IMR-90 (cell line): ENCODE measurements at regions not wholly inside any gene's neighbourhood (a gene's known extent, or its start where the extent isn't known, plus 50 kb on each side); places are given as distances from the start of the nearest gene placed in this dataset.

Experiments used
- ATAC-seq: fragments of 200-7000 bp; cut with Tn5 transposase; 2 replicates; pipeline ENCODE4 v1.9.1; 2020; ENCODE audit warnings: low read depth, mild to moderate bottlenecking, moderate library complexity
- BruUV-seq: library from RNA; stranded (reverse); fragments of 400-500 nt; replicated peaks from 2 replicates; lab custom pipeline; 2021; lab: Mats Ljungman, UMichigan
- CTCF ChIA-PET: fragments of 300-600 bp; formaldehyde crosslinking; extraction: SDS; loops from one replicate; lab custom pipeline; 2021; ENCODE audit warnings: antibody characterized with exemption; lab: Yijun Ruan, JAX
- POLR2A ChIA-PET: fragments of 300-600 bp; sonication (Branson Sonifier 250); formaldehyde crosslinking; loops from one replicate; lab custom pipeline; 2022; ENCODE audit warnings: antibody characterized with exemption; ENCODE audit not compliant: unreplicated experiment; lab: Charles Lee
- DNase-seq: peaks from one replicate; pipeline ENCODE4 v3.0.0; 2013
- H2AFZ ChIP-seq: replicated peaks from 2 replicates; pipeline ENCODE3; 2013; ENCODE audit warnings: low read length, mild to moderate bottlenecking; ENCODE audit not compliant: poor library complexity
- H2AK5ac ChIP-seq: 2 replicates; pipeline ENCODE4 v1.6.1; 2013; ENCODE audit warnings: low read depth, low read length, inconsistent platforms
- H2AK9ac ChIP-seq: replicated peaks from 2 replicates; pipeline ENCODE3; 2013; ENCODE audit warnings: mild to moderate bottlenecking, low read depth, low read length, moderate library complexity; ENCODE audit not compliant: poor library complexity
- H2BK120ac ChIP-seq: 2 replicates; pipeline ENCODE4 v1.6.1; 2013; ENCODE audit warnings: low read depth, low read length, inconsistent platforms
- H2BK15ac ChIP-seq: 3 replicates; pipeline ENCODE4 v1.6.1; 2013; ENCODE audit warnings: low read depth, low read length, inconsistent platforms
- H2BK20ac ChIP-seq: 2 replicates; pipeline ENCODE4 v1.6.1; 2013; ENCODE audit warnings: low read depth, mild to moderate bottlenecking, inconsistent platforms, low read length, moderate library complexity
- H2BK5ac ChIP-seq: 2 replicates; pipeline ENCODE4 v1.6.1; 2013; ENCODE audit warnings: mild to moderate bottlenecking, low read depth, low read length, inconsistent platforms; ENCODE audit not compliant: poor library complexity, severe bottlenecking
- H3K14ac ChIP-seq: replicated peaks from 2 replicates; pipeline ENCODE4 v1.6.1; 2013; ENCODE audit warnings: low read depth, low read length, inconsistent platforms
- H3K18ac ChIP-seq: 2 replicates; pipeline ENCODE4 v1.6.1; 2013; ENCODE audit warnings: low read depth, low read length, control low read depth
- H3K23ac ChIP-seq: 2 replicates; pipeline ENCODE4 v1.6.1; 2013; ENCODE audit warnings: low read depth, low read length, inconsistent platforms
- H3K27ac ChIP-seq: 2 replicates; pipeline ENCODE4 v1.5.1; 2013; ENCODE audit warnings: mild to moderate bottlenecking, control low read depth, low read length; ENCODE audit not compliant: insufficient read depth
- H3K27me3 ChIP-seq: 2 replicates; pipeline ENCODE4 v1.6.1; 2013; ENCODE audit warnings: low read length; ENCODE audit not compliant: control insufficient read depth, insufficient read depth
- H3K36me3 ChIP-seq: 2 replicates; pipeline ENCODE4 v1.6.1; 2013; ENCODE audit warnings: low read length, mixed read lengths; ENCODE audit not compliant: control insufficient read depth, insufficient read depth
- H3K4ac ChIP-seq: 2 replicates; pipeline ENCODE4 v1.6.1; 2013; ENCODE audit warnings: low read depth, low read length, inconsistent platforms
- H3K4me1 ChIP-seq: 2 replicates; pipeline ENCODE4 v1.6.1; 2013; ENCODE audit warnings: low read length, mixed read lengths; ENCODE audit not compliant: control insufficient read depth, insufficient read depth
- H3K4me2 ChIP-seq: 2 replicates; pipeline ENCODE4 v1.6.1; 2013; ENCODE audit warnings: low read depth, mild to moderate bottlenecking, control low read depth, low read length, moderate library complexity
- H3K4me3 ChIP-seq: 2 replicates; pipeline ENCODE4 v1.5.1; 2013; ENCODE audit warnings: low read depth, mild to moderate bottlenecking, control low read depth, low read length, moderate library complexity; ENCODE audit not compliant: insufficient read depth
- H3K56ac ChIP-seq: 2 replicates; pipeline ENCODE4 v1.6.1; 2013; ENCODE audit warnings: low read length, inconsistent platforms; ENCODE audit not compliant: insufficient read depth; ENCODE audit errors: extremely low read depth
- H3K79me1 ChIP-seq, 2 experiments: 2 replicates each; pipeline ENCODE4 v1.6.1; 2013; ENCODE audit warnings: low read length in 2 of 2, inconsistent platforms in 1 of 2, low read depth in 1 of 2
- H3K9ac ChIP-seq: 2 replicates; pipeline ENCODE4 v1.6.1; 2013; ENCODE audit warnings: low read depth, low read length, control low read depth
- H3K9me1 ChIP-seq: 2 replicates; pipeline ENCODE4 v1.6.1; 2013; ENCODE audit warnings: low read length, inconsistent platforms; ENCODE audit not compliant: insufficient read depth
- H3K9me3 ChIP-seq: 2 replicates; pipeline ENCODE4 v1.6.1; 2013; ENCODE audit warnings: low read length; ENCODE audit not compliant: control insufficient read depth, insufficient read depth
- H4K20me1 ChIP-seq: 2 replicates; pipeline ENCODE4 v1.6.1; 2013; ENCODE audit warnings: low read length, inconsistent platforms; ENCODE audit not compliant: insufficient read depth
- H4K5ac ChIP-seq: 2 replicates; pipeline ENCODE4 v1.6.1; 2013; ENCODE audit warnings: mild to moderate bottlenecking, low read depth, low read length, control low read depth
- H4K8ac ChIP-seq, 2 experiments: 2 replicates each; pipeline ENCODE4 v1.6.1; 2013; ENCODE audit warnings: low read depth in 2 of 2, low read length in 2 of 2, control low read depth in 1 of 2, inconsistent platforms in 1 of 2
- H4K91ac ChIP-seq: 2 replicates; pipeline ENCODE4 v1.6.1; 2013; ENCODE audit warnings: low read depth, low read length, inconsistent platforms; ENCODE audit not compliant: insufficient read depth
- BHLHE40 ChIP-seq: fragments of 150-350 bp; IDR thresholded peaks from 2 replicates; pipeline ENCODE4 v1.6.1; 2016; ENCODE audit warnings: mild to moderate bottlenecking, low read depth, low read length
- CEBPB ChIP-seq: IDR thresholded peaks from 2 replicates; pipeline ENCODE4 v1.6.1; 2012; ENCODE audit warnings: low read depth, low read length, improper control_type of control experiment
- CHD1 ChIP-seq: IDR thresholded peaks from 2 replicates; pipeline ENCODE4 v1.6.1; 2012; ENCODE audit warnings: low read depth, low read length, improper control_type of control experiment
- FOS ChIP-seq: fragments of 150-350 bp; IDR thresholded peaks from 2 replicates; pipeline ENCODE4 v1.6.1; 2016; ENCODE audit warnings: low read depth, low read length
- MAFK ChIP-seq: IDR thresholded peaks from 2 replicates; pipeline ENCODE4 v1.6.1; 2012; ENCODE audit warnings: low read depth, low read length, improper control_type of control experiment
- MAZ ChIP-seq: IDR thresholded peaks from 2 replicates; pipeline ENCODE4 v1.6.1; 2012; ENCODE audit warnings: low read depth, mild to moderate bottlenecking, low read length, improper control_type of control experiment, moderate library complexity, borderline replicate concordance
- MXI1 ChIP-seq: IDR thresholded peaks from 2 replicates; pipeline ENCODE4 v1.6.1; 2012; ENCODE audit warnings: low read depth, mild to moderate bottlenecking, low read length, moderate library complexity, borderline replicate concordance
- NFE2L2 ChIP-seq: fragments of 150-350 bp; IDR thresholded peaks from 2 replicates; pipeline ENCODE4 v1.6.1; 2016; ENCODE audit warnings: low read depth, mild to moderate bottlenecking, low read length
- POLR2A ChIP-seq: IDR thresholded peaks from 2 replicates; pipeline ENCODE4 v1.6.1; 2012; ENCODE audit warnings: mild to moderate bottlenecking, low read depth, low read length
- RAD21 ChIP-seq: IDR thresholded peaks from 2 replicates; pipeline ENCODE4 v1.6.1; 2012; ENCODE audit warnings: low read length, improper control_type of control experiment
- RCOR1 ChIP-seq: IDR thresholded peaks from 2 replicates; pipeline ENCODE4 v1.6.1; 2012; ENCODE audit warnings: mild to moderate bottlenecking, low read length, improper control_type of control experiment; ENCODE audit not compliant: insufficient replicate concordance
- RFX5 ChIP-seq: IDR thresholded peaks from 2 replicates; pipeline ENCODE4 v1.8.0; 2012; ENCODE audit warnings: low read depth, mild to moderate bottlenecking, low read length, moderate library complexity
- SMC3 ChIP-seq: fragments of 150-350 bp; IDR thresholded peaks from 2 replicates; pipeline ENCODE4 v1.6.1; 2016; ENCODE audit warnings: low read depth, mild to moderate bottlenecking, antibody characterized with exemption, low read length, moderate library complexity
- WGBS, 2 experiments: methylation state at CpG; one replicate each; pipeline versions ENCODE4 v1.1.5 to v1.1.7; 2013; ENCODE audit warnings: missing lambda C conversion rate in 2 of 2; ENCODE audit not compliant: insufficient read length in 1 of 2; ENCODE audit errors: extremely low coverage in 2 of 2; 5-methylcytosine and 5-hydroxymethylcytosine counted together
- dilution Hi-C: fragments of 300-500 bp; cut with HindIII; formaldehyde crosslinking; loops from one replicate; pipeline ENCODE4 v1.14.3; 2018; ENCODE audit warnings: low sequenced_read_pairs; ENCODE audit not compliant: unreplicated experiment
- in situ Hi-C: fragments of 300-500 bp; cut with MboI; formaldehyde crosslinking; loops from 3 replicates; pipeline ENCODE4 v1.14.3; 2019; ENCODE audit warnings: low sequenced_read_pairs, inconsistent platforms, mixed read lengths
- intact Hi-C: fragments of 100-400 bp; cut with micrococcal nuclease; formaldehyde crosslinking; loops from 2 replicates; pipeline ENCODE4 v1.10.0; 2022
- TF ChIP-seq, protein P1 (sequence below): fragments of 150-350 bp; IDR thresholded peaks from 2 replicates; pipeline ENCODE4 v1.6.1; 2016; ENCODE audit warnings: low read depth, mild to moderate bottlenecking, low read length, moderate library complexity, borderline replicate concordance
- TF ChIP-seq, protein P2 (sequence below): fragments of 150-350 bp; IDR thresholded peaks from 2 replicates; pipeline ENCODE4 v1.6.1; 2017; ENCODE audit warnings: mild to moderate bottlenecking, antibody characterized with exemption, low read length, low read depth
- TF ChIP-seq, protein P3 (sequence below): conservative IDR thresholded peaks from 2 replicates; pipeline ENCODE4 v1.5.1; 2012; ENCODE audit warnings: mild to moderate bottlenecking, low read depth, low read length, improper control_type of control experiment

DNA sequence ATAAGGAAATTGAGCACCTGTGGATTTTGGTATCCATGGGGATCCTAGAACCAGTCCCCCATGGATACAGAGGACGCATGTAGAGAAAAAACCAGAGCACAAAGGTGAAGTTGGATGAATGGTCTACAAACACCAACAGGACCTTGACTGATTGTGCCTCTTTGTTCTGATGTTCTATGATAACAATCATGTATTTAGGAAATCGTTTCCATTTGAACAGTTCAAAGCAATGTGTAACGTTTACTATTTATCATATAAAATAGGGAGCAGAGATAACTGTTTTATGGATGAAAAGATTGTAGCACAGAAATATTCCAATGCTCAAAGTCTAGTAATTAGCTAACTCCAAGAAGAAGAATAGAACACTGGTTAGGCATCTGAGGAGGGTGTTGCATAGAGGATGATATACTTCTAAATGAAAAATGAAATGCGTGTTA, 116.3 kb upstream of the FN1 start:
- H2BK5ac ChIP-seq = no peak overlapping the region
- H3K9me3 ChIP-seq = no peaks in the 10 kb centered on the region
- no peak overlapping the region for H3K4me3 ChIP-seq
- no peak overlapping the region for H4K91ac ChIP-seq
- H3K27ac ChIP-seq = no peak overlapping the region
- dilution Hi-C loops = no loop called here
- H4K5ac ChIP-seq = no peak overlapping the region
- H3K27me3 ChIP-seq = no peaks in the 10 kb centered on the region
- H3K23ac ChIP-seq = no peak overlapping the region
- no peak overlapping the region for H4K8ac ChIP-seq
- no peak overlapping the region for H2AK9ac ChIP-seq
- no peak overlapping the region for H3K4ac ChIP-seq
- H3K9me1 ChIP-seq = peaks cover 7% of the 10 kb centered on the region; the same call in 1 of the 2 replicates
- no peaks in the 10 kb centered on the region for H3K36me3 ChIP-seq
- H3K18ac ChIP-seq = no peak overlapping the region
- H3K4me1 ChIP-seq = peaks cover 13% of the 10 kb centered on the region; the same call in 1 of the 2 replicates
- H2BK120ac ChIP-seq = no peak overlapping the region; the same call in 1 of the 2 replicates
- WGBS, 2 experiments = no CpG with 5 or more reads among the region's 4 CpGs
- H3K4me2 ChIP-seq = no peak overlapping the region
- H2BK15ac ChIP-seq = no peak overlapping the region
- BruUV-seq = no TSS peak
- H3K14ac ChIP-seq = no peak overlapping the region
- ChIA-PET POLR2A (no interaction called here), CTCF (interaction anchor here (0.6 kb wide), 1 partner anchor 14 kb away, joined by 3 read pairs; no protein-coding TSS in a partner anchor)
- ATAC-seq (no peak), DNase-seq (no peak)
- H3K79me1 ChIP-seq = no peaks in the 10 kb centered on the region
- H2AK5ac ChIP-seq = no peak overlapping the region
- TF ChIP-seq CEBPB = no peak
- TF ChIP-seq FOS = no peak
- no peak for TF ChIP-seq SMC3
- TF ChIP-seq POLR2A = no peak
- TF ChIP-seq BHLHE40 = no peak
- TF ChIP-seq NFE2L2 = no peak
- TF ChIP-seq RFX5 = no peak
- no peak for TF ChIP-seq MXI1
- no peak for TF ChIP-seq CHD1
- no peak for TF ChIP-seq RAD21
- TF ChIP-seq, protein P1, sequence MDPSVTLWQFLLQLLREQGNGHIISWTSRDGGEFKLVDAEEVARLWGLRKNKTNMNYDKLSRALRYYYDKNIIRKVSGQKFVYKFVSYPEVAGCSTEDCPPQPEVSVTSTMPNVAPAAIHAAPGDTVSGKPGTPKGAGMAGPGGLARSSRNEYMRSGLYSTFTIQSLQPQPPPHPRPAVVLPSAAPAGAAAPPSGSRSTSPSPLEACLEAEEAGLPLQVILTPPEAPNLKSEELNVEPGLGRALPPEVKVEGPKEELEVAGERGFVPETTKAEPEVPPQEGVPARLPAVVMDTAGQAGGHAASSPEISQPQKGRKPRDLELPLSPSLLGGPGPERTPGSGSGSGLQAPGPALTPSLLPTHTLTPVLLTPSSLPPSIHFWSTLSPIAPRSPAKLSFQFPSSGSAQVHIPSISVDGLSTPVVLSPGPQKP = no peak
- TF ChIP-seq MAZ = no peak
- TF ChIP-seq MAFK = no peak
- no peak for TF ChIP-seq RCOR1
- TF ChIP-seq, protein P2, sequence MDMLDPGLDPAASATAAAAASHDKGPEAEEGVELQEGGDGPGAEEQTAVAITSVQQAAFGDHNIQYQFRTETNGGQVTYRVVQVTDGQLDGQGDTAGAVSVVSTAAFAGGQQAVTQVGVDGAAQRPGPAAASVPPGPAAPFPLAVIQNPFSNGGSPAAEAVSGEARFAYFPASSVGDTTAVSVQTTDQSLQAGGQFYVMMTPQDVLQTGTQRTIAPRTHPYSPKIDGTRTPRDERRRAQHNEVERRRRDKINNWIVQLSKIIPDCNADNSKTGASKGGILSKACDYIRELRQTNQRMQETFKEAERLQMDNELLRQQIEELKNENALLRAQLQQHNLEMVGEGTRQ = no peak
- TF ChIP-seq, protein P3, sequence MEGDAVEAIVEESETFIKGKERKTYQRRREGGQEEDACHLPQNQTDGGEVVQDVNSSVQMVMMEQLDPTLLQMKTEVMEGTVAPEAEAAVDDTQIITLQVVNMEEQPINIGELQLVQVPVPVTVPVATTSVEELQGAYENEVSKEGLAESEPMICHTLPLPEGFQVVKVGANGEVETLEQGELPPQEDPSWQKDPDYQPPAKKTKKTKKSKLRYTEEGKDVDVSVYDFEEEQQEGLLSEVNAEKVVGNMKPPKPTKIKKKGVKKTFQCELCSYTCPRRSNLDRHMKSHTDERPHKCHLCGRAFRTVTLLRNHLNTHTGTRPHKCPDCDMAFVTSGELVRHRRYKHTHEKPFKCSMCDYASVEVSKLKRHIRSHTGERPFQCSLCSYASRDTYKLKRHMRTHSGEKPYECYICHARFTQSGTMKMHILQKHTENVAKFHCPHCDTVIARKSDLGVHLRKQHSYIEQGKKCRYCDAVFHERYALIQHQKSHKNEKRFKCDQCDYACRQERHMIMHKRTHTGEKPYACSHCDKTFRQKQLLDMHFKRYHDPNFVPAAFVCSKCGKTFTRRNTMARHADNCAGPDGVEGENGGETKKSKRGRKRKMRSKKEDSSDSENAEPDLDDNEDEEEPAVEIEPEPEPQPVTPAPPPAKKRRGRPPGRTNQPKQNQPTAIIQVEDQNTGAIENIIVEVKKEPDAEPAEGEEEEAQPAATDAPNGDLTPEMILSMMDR = no peak
- intact Hi-C loops = no loop called here
- H2AFZ ChIP-seq = no peak overlapping the region
- in situ Hi-C loops = no loop called here
- no peak overlapping the region for H3K56ac ChIP-seq
- H3K9ac ChIP-seq = no peak overlapping the region
- no peak overlapping the region for H2BK20ac ChIP-seq
- no peaks in the 10 kb centered on the region for H4K20me1 ChIP-seq
